ENCODE measurements at regions not wholly inside any gene's neighbourhood (a gene's known extent, or its start where the extent isn't known, plus 50 kb on each side); places are given as distances from the start of the nearest gene placed in this dataset.

GRCh38 chr3:111418391-111418790, 123.6 kb upstream of the CD96 start:
- TF ChIP-seq CTCF (IDR thresholded peaks at IDR 0.05) = no peak
- no peak for TF ChIP-seq POLR2A (IDR thresholded peaks at IDR 0.05)
- DNase-seq (no peak), ATAC-seq (no peak)
- no peak overlapping the region for H3K4me3 ChIP-seq
- intact Hi-C loops (cut with DNase I) = no loop called here
- no peaks in the 10 kb centered on the region for H3K27me3 ChIP-seq
- H3K9me3 ChIP-seq = no peaks in the 10 kb centered on the region
- H3K27ac ChIP-seq = no peak overlapping the region
- WGBS, 2 donors = 45 to 63% methylated on average over 1 of the region's 1 CpG
- H3K4me1 ChIP-seq = no peaks in the 10 kb centered on the region
- H3K36me3 ChIP-seq (replicated peaks in 1 of 2; ENCODE audit: insufficient read depth in 1 of 2, low read depth in 2 of 2) = no peaks in the 10 kb centered on the region

GRCh38 chr3:111428301-111428700, 113.7 kb upstream of the CD96 start:
- Histone ChIP-seq H3K36me3 (replicated peaks in 1 of 2; ENCODE audit: insufficient read depth in 1 of 2, low read depth in 2 of 2) (no peaks in the 10 kb centered on the region), H3K4me1 (no peaks in the 10 kb centered on the region), H3K27me3 (no peaks in the 10 kb centered on the region), H3K4me3 (no peak overlapping the region), H3K27ac (no peak overlapping the region), H3K9me3 (no peaks in the 10 kb centered on the region)
- TF ChIP-seq POLR2A (IDR thresholded peaks at IDR 0.05) = no peak
- no peak for TF ChIP-seq CTCF (IDR thresholded peaks at IDR 0.05)
- intact Hi-C loops (cut with DNase I) = no loop called here
- ATAC-seq (no peak), DNase-seq (no peak)

GRCh38 chr3:111434941-111435622, 106.9 kb upstream of the CD96 start:
- no peaks in the 10 kb centered on the region for H3K36me3 ChIP-seq (replicated peaks in 1 of 2; ENCODE audit: insufficient read depth in 1 of 2, low read depth in 2 of 2)
- no peaks in the 10 kb centered on the region for H3K4me1 ChIP-seq
- no peaks in the 10 kb centered on the region for H3K9me3 ChIP-seq
- H3K4me3 ChIP-seq = no peak overlapping the region
- intact Hi-C loops (cut with DNase I) = no loop called here
- TF ChIP-seq CTCF (IDR thresholded peaks at IDR 0.05) (no peak), POLR2A (IDR thresholded peaks at IDR 0.05) (no peak)
- H3K27me3 ChIP-seq = no peaks in the 10 kb centered on the region
- ATAC-seq (no peak), DNase-seq (no peak)
- 65 to 68% methylated on average over 3 of the region's 3 CpGs for WGBS, 2 donors
- no peak overlapping the region for H3K27ac ChIP-seq

DNA sequence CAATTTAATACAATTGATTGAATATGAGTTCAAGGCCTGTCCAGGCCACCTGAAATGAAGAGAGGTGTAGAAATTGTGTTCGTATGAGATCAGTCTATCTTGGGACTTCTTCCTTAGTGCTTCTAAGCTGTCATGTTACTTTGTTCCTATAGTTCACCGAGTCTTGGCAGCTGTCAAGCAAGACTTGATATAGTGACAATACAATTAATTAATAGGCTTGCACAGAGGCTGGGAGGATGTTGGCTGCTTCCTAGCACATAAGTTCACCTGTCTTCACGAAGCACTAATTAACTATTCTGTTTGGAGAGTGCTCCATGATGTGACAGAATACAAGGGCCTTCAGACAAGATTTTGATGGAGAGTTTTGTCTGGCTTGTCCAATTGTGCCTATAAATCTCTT, 103.7 kb upstream of the CD96 start:
- WGBS, 2 donors = 62 to 64% methylated on average over 3 of the region's 3 CpGs
- no peaks in the 10 kb centered on the region for H3K27me3 ChIP-seq

More for the DNA sequence above, 103.7 kb upstream of the CD96 start:
- intact Hi-C loops (cut with DNase I) = no loop called here
- Histone ChIP-seq H3K36me3 (replicated peaks in 1 of 2; ENCODE audit: insufficient read depth in 1 of 2, low read depth in 2 of 2) (no peaks in the 10 kb centered on the region), H3K4me3 (no peak overlapping the region), H3K4me1 (no peaks in the 10 kb centered on the region), H3K9me3 (no peaks in the 10 kb centered on the region), H3K27ac (no peak overlapping the region)
- no peak for TF ChIP-seq POLR2A (IDR thresholded peaks at IDR 0.05)
- no peak for TF ChIP-seq CTCF (IDR thresholded peaks at IDR 0.05)
- no peak for ATAC-seq
- DNase-seq = no peak

Data from body of pancreas (tissue), 4 donors.